Activated CD8-positive, alpha-beta memory T cell treated with anti-CD3 and anti-CD28 coated beads for 4 hours (primary cell): ENCODE measurements at regions not wholly inside any gene's neighbourhood (a gene's known extent, or its start where the extent isn't known, plus 50 kb on each side); places are given as distances from the start of the nearest gene placed in this dataset.

Source experiments
- DNase-seq, 2 donors: peaks; one replicate each; pipeline ENCODE4 v3.0.0-alpha.2; 2020; ENCODE audit warnings: low read depth in 2 of 2

- no peak for DNase-seq
Measured at GRCh38 chr7:438361-438760, 81.3 kb downstream of the PDGFA start.

GRCh38 chr7:438916-439315, 80.7 kb downstream of the PDGFA start:
- no peak for DNase-seq

GRCh38 chr7:440059-440749, 79.4 kb downstream of the PDGFA start:
- DNase-seq: no peak

- DNase-seq: no peak
Measured at GRCh38 chr7:441684-442421, 77.8 kb downstream of the PDGFA start.

- no peak for DNase-seq
Measured at GRCh38 chr7:442457-442856, 77.2 kb downstream of the PDGFA start.

- DNase-seq: no peak
Measured at GRCh38 chr7:443279-443833, 76.3 kb downstream of the PDGFA start.

GRCh38 chr7:444606-445005, 75.0 kb downstream of the PDGFA start:
- DNase-seq: no peak

GRCh38 chr7:445020-445419, 74.6 kb downstream of the PDGFA start:
- no peak for DNase-seq

GRCh38 chr7:445563-446288, 73.9 kb downstream of the PDGFA start:
- no peak for DNase-seq

GRCh38 chr7:446289-446935, 73.2 kb downstream of the PDGFA start:
- DNase-seq: no peak
